ENCODE measurements at regions not wholly inside any gene's neighbourhood (a gene's known extent, or its start where the extent isn't known, plus 50 kb on each side); places are given as distances from the start of the nearest gene placed in this dataset.

DNA sequence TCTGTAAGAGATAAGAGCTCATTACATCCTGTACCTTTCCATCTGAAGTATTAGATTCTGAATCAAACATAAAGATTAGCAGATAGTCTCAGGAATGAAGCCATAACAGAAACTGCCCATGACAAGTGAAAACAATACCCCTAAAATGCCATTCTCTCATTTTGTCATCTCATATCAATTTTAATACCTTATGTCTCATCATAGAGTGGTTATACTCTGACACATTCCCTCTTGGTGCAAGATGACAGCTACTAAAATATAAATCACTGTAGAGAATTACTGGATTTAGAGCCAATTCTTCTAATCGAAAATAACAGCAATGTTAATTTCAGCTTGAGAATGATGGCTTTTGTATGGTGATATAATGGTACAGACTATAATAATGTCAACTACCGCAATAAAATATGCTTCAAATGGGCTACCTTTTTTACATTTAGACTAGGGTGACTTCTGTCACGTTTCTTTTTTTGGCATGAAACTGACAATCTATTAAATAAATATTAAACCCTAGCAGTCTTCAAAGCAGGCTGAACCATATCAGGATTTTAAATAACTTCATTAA is 125.1 kb upstream of the ITGA4 start:
- no peak for ATAC-seq
- no peak for TF ChIP-seq POLR2A (IDR thresholded peaks at IDR 0.05)
- TF ChIP-seq, protein P1, sequence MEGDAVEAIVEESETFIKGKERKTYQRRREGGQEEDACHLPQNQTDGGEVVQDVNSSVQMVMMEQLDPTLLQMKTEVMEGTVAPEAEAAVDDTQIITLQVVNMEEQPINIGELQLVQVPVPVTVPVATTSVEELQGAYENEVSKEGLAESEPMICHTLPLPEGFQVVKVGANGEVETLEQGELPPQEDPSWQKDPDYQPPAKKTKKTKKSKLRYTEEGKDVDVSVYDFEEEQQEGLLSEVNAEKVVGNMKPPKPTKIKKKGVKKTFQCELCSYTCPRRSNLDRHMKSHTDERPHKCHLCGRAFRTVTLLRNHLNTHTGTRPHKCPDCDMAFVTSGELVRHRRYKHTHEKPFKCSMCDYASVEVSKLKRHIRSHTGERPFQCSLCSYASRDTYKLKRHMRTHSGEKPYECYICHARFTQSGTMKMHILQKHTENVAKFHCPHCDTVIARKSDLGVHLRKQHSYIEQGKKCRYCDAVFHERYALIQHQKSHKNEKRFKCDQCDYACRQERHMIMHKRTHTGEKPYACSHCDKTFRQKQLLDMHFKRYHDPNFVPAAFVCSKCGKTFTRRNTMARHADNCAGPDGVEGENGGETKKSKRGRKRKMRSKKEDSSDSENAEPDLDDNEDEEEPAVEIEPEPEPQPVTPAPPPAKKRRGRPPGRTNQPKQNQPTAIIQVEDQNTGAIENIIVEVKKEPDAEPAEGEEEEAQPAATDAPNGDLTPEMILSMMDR (IDR thresholded peaks at IDR 0.05): no peak
- no peaks in the 10 kb centered on the region for H3K36me3 ChIP-seq
- no peaks in the 10 kb centered on the region for H3K4me1 ChIP-seq
- intact Hi-C loops (cut with DNase I): no loop called here
- H3K4me3 ChIP-seq: no peak overlapping the region
- WGBS, 4 donors: 71 to 80% (median 75%) methylated on average over 3 of the region's 3 CpGs
- no peak for DNase-seq
- no peak overlapping the region for H3K27ac ChIP-seq
- peaks cover 0 to 16% (median 0%) of the 10 kb centered on the region in 12 donors for H3K9me3 ChIP-seq
- no peaks in the 10 kb centered on the region for H3K27me3 ChIP-seq

DNA sequence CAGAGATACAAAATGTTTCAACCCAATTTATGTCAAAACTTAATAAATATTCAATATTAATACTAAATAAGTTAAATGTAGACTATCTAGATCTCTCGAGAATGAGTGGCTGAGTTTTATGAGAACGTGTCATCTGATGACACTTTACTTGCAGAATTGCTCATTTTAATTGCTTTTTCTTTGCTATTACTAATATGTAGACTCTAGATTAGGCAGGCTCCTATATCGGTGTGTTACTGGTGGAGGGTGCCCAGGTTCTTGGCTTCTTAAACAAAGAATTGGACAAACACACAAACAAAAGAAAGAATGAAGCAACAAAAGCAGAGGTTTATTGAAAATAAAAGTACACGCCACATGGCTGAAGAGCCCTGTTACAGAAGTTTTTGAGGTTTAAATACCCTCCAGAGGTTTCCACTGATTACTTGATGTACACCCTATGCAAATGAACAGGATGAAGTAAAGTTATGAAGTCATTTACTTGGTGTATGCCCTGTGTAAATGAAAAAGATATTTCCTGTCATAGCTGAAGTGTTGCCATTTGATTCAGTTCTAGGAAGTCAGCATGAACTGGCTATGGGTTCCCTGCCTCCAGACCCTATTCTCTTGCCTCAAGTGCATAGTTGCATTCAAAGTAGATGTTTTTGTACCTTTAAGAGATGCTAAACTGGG is 122.9 kb upstream of the ITGA4 start:
- Histone ChIP-seq H3K27ac (no peak overlapping the region), H3K27me3 (no peaks in the 10 kb centered on the region), H3K4me3 (no peak overlapping the region), H3K9me3 (peaks cover 0 to 9% (median 0%) of the 10 kb centered on the region in 12 donors), H3K4me1 (no peaks in the 10 kb centered on the region), H3K36me3 (no peaks in the 10 kb centered on the region)
- TF ChIP-seq, protein P1 (IDR thresholded peaks at IDR 0.05): no peak
- TF ChIP-seq POLR2A (IDR thresholded peaks at IDR 0.05): no peak
- ATAC-seq (no peak), DNase-seq (no peak)
- intact Hi-C loops (cut with DNase I): no loop called here
- WGBS, 4 donors: 85 to 90% (median 89%) methylated on average over 4 of the region's 4 CpGs

DNA sequence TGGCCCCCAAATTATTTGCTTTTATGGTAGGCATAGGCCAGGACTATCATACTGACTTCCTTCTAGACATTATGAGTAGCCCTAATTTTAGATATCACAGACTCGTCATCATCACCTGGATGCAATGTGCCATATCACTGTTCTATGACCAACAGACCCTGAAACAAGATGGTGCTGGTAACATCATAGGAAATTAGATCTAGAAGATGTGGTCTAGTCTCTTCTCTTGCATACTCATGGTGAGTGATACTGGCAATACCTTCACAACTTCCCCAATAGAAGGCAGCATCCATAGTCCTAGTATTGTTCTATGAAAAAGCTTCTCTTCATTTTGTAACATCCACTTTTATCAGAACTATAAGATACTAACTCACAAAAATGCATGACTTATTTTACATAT is 116.3 kb upstream of the ITGA4 start:
- DNase-seq: no peak

DNA sequence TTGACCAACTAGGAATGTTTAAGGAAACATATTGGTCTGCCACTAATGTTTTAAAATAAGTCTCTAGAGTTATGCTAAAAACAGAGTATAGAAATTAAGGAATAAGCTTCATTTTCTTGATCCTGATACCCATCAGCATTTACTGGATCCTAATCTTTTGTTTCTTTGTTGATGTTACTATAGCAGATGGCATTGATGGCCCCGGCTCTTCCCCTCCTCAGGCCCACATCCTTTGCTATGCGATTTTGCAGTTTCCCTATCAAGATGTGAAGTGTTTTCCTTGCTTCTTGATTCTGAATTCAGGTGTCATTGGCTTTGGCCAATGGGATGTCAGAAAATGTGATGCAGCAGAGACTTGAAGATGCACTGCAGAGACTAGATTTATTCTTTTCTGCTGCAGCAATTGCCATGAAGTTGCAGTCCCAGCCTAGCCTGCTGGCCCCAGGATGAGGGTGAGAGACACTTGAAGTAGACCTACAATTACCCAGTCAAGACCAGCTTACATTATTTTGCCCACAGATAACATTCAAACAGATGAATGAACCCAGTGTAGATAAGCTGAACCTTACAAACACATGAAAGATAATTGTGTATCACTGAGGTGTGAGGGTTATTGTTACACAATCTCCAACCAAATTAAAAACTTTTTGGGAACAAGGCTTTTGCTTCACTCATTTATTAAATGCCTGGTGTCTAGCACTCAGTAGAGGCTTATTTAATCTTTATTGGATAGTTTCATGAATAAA is 115.2 kb upstream of the ITGA4 start:
- no peak overlapping the region for H3K4me3 ChIP-seq
- ATAC-seq: no peak
- H3K27me3 ChIP-seq: no peaks in the 10 kb centered on the region
- H3K4me1 ChIP-seq: no peaks in the 10 kb centered on the region
- no peak for DNase-seq
- intact Hi-C loops (cut with DNase I): no loop called here
- H3K27ac ChIP-seq: no peak overlapping the region
- TF ChIP-seq, protein P1 (IDR thresholded peaks at IDR 0.05): no peak
- TF ChIP-seq POLR2A (IDR thresholded peaks at IDR 0.05): no peak
- WGBS, 4 donors: 69 to 82% (median 76%) methylated on average over 2 of the region's 2 CpGs
- no peaks in the 10 kb centered on the region for H3K36me3 ChIP-seq
- H3K9me3 ChIP-seq: peaks cover 0 to 3% (median 0%) of the 10 kb centered on the region in 12 donors

More for the DNA sequence above, 116.3 kb upstream of the ITGA4 start:
- no peak overlapping the region for H3K4me3 ChIP-seq
- no peak for TF ChIP-seq POLR2A (IDR thresholded peaks at IDR 0.05)
- TF ChIP-seq, protein P1 (IDR thresholded peaks at IDR 0.05): no peak
- H3K36me3 ChIP-seq: no peaks in the 10 kb centered on the region
- intact Hi-C loops (cut with DNase I): no loop called here
- H3K4me1 ChIP-seq: no peaks in the 10 kb centered on the region
- H3K9me3 ChIP-seq: peaks cover 0 to 1% (median 0%) of the 10 kb centered on the region in 12 donors
- WGBS, 4 donors: 54 to 83% (median 72%) methylated on average over 1 of the region's 1 CpG
- ATAC-seq: no peak
- H3K27ac ChIP-seq: no peak overlapping the region
- no peaks in the 10 kb centered on the region for H3K27me3 ChIP-seq

Measured in heart left ventricle (tissue), 16 donors.